VCaP (cell line): ENCODE measurements at regions not wholly inside any gene's neighbourhood (a gene's known extent, or its start where the extent isn't known, plus 50 kb on each side); places are given as distances from the start of the nearest gene placed in this dataset.
A peak's percentile ranks its signal among the peaks of the same experiment; 100 is the strongest.

Source experiments
- H3K27ac ChIP-seq: fragments of 450-650 bp; 2 replicates; pipeline ENCODE4 v1.5.1; 2017
- CTCF ChIP-seq: fragments of 450-650 bp; conservative IDR thresholded peaks from 2 replicates; pipeline ENCODE4 v1.5.1; 2017; ENCODE audit warnings: mild to moderate bottlenecking, moderate library complexity

GRCh38 chrX:145881175-145881995, 63.8 kb downstream of the SLITRK2 start:
- H3K27ac ChIP-seq, result no peak overlapping the region
- no peak for TF ChIP-seq CTCF

GRCh38 chrX:145886469-145886868, 68.8 kb downstream of the SLITRK2 start:
- H3K27ac ChIP-seq, result no peak overlapping the region
- no peak for TF ChIP-seq CTCF

- H3K27ac ChIP-seq, result no peak overlapping the region
- peak; percentile 25; the same call in 1 of the 2 replicates for TF ChIP-seq CTCF
Measured at GRCh38 chrX:145910017-145910416, 92.4 kb downstream of the SLITRK2 start.

GRCh38 chrX:145919400-145919799, 101.8 kb downstream of the SLITRK2 start:
- no peak overlapping the region for H3K27ac ChIP-seq
- no peak for TF ChIP-seq CTCF

- H3K27ac ChIP-seq, result no peak overlapping the region
- no peak for TF ChIP-seq CTCF
Measured at GRCh38 chrX:145923376-145923775, 105.7 kb downstream of the SLITRK2 start.

- H3K27ac ChIP-seq, result no peak overlapping the region
- TF ChIP-seq CTCF, result no peak
Measured at GRCh38 chrX:145936769-145937168, 119.1 kb downstream of the SLITRK2 start.

- no peak overlapping the region for H3K27ac ChIP-seq
- no peak for TF ChIP-seq CTCF
Measured at GRCh38 chrX:145949056-145949455, 131.4 kb downstream of the SLITRK2 start.
